PC-9 (cell line): ENCODE measurements at regions not wholly inside any gene's neighbourhood (a gene's known extent, or its start where the extent isn't known, plus 50 kb on each side); places are given as distances from the start of the nearest gene placed in this dataset.
A peak's percentile ranks its signal among the peaks of the same experiment; 100 is the strongest.

Experiments
- BruUV-seq: library from RNA; stranded (reverse); fragments of 400-500 nt; replicated peaks from 2 replicates; lab custom pipeline; 2021; lab: Mats Ljungman, UMichigan
- CTCF ChIA-PET: fragments of 300-600 bp; sonication (Branson Sonifier 250); formaldehyde crosslinking; loops from one replicate; lab custom pipeline; 2022; ENCODE audit warnings: antibody characterized with exemption; lab: Charles Lee
- POLR2A ChIA-PET: fragments of 300-600 bp; sonication (Branson Sonifier 250); formaldehyde crosslinking; loops from one replicate; lab custom pipeline; 2022; ENCODE audit warnings: antibody characterized with exemption; ENCODE audit not compliant: unreplicated experiment; lab: Charles Lee
- DNase-seq, 2 experiments: peaks; one replicate each; pipeline versions ENCODE4 v3.0.0 to v3.0.0-alpha.2; 2015 to 2022; ENCODE audit warnings: mixed read lengths in 1 of 2
- H2AFZ ChIP-seq: fragments of 200-600 bp; sonication (generic); 2 replicates; pipeline ENCODE4 v1.8.1; 2017; ENCODE audit warnings: antibody characterized with exemption
- H3F3A ChIP-seq: fragments of 200-600 bp; sonication (generic); 2 replicates; pipeline ENCODE4 v1.8.1; 2017; ENCODE audit warnings: antibody characterized with exemption, mild to moderate bottlenecking, low read depth; ENCODE audit not compliant: insufficient read depth
- H3K27ac ChIP-seq: fragments of 200-600 bp; sonication (generic); 2 replicates; pipeline ENCODE4 v1.6.1; 2016; ENCODE audit warnings: mixed run types
- H3K27me3 ChIP-seq: fragments of 200-600 bp; sonication (generic); 2 replicates; pipeline ENCODE4 v1.6.1; 2016; ENCODE audit warnings: low read depth, mixed run types; ENCODE audit not compliant: insufficient read depth
- H3K36me3 ChIP-seq: fragments of 200-600 bp; sonication (generic); 2 replicates; pipeline ENCODE4 v1.6.1; 2016; ENCODE audit warnings: low read depth, mixed run types
- H3K4me1 ChIP-seq: fragments of 200-600 bp; sonication (generic); replicated peaks from 2 replicates; pipeline ENCODE4 v1.6.1; 2016; ENCODE audit warnings: mixed run types; ENCODE audit not compliant: insufficient read depth
- H3K4me2 ChIP-seq: fragments of 200-600 bp; sonication (generic); 2 replicates; pipeline ENCODE4 v1.6.1; 2017; ENCODE audit warnings: mixed run types
- H3K4me3 ChIP-seq: fragments of 200-600 bp; sonication (generic); 2 replicates; pipeline ENCODE4 v1.6.1; 2016; ENCODE audit warnings: mixed run types
- H3K79me2 ChIP-seq: fragments of 200-600 bp; sonication (generic); 2 replicates; pipeline ENCODE4 v1.6.1; 2017; ENCODE audit warnings: low read depth, mixed run types
- H3K9me2 ChIP-seq: fragments of 200-600 bp; sonication (generic); 2 replicates; pipeline ENCODE4 v1.8.1; 2017; ENCODE audit warnings: mild to moderate bottlenecking; ENCODE audit not compliant: insufficient read depth
- H3K9me3 ChIP-seq: fragments of 200-600 bp; sonication (generic); 2 replicates; pipeline ENCODE4 v1.8.1; 2016; ENCODE audit warnings: low read depth; ENCODE audit not compliant: insufficient read depth
- H4K20me1 ChIP-seq: fragments of 200-600 bp; sonication (generic); 2 replicates; pipeline ENCODE4 v1.8.1; 2017; ENCODE audit not compliant: insufficient read depth
- CTCF ChIP-seq: fragments of 200-600 bp; sonication (generic); conservative IDR thresholded peaks from 2 replicates; pipeline ENCODE4 v1.6.1; 2017; ENCODE audit warnings: mixed run types, antibody characterized with exemption, mild to moderate bottlenecking, moderate library complexity
- EZH2 ChIP-seq: fragments of 200-600 bp; sonication (generic); IDR thresholded peaks from 2 replicates; pipeline ENCODE4 v1.8.0; 2017; ENCODE audit warnings: antibody characterized with exemption, low read depth
- intact Hi-C: fragments of 100-400 bp; cut with micrococcal nuclease; formaldehyde crosslinking; loops from one replicate; pipeline ENCODE4 v1.10.0; 2022; ENCODE audit not compliant: unreplicated experiment

GRCh38 chr15:39188930-39189329 lies 391.9 kb upstream of the THBS1 start:
- 0 out of 2 replicates have a peak overlapping the region, but pooled peaks have one; percentile 24 for H3K4me2 ChIP-seq
- intact Hi-C loops, result loop anchor here (1.0 kb wide), 2 partner anchors 62 to 391 kb away; no protein-coding TSS in a partner anchor
- H3K36me3 ChIP-seq, result no peaks in the 10 kb centered on the region; the same call in 1 of the 2 replicates
- H3K9me3 ChIP-seq, result peaks cover 19% of the 10 kb centered on the region
- POLR2A ChIA-PET, result interaction anchor here (0.6 kb wide), 1 partner anchor 25 kb away, joined by 4 read pairs; no protein-coding TSS in a partner anchor
- DNase-seq, result peak; percentile 36 to 85
- CTCF ChIA-PET, result no interaction called here
- H3K79me2 ChIP-seq, result no peaks in the 10 kb centered on the region
- peaks cover 35% of the 10 kb centered on the region for H3K4me1 ChIP-seq
- H3K4me3 ChIP-seq, result no peak overlapping the region
- peak overlapping the region; percentile 52 for H3K27ac ChIP-seq
- H2AFZ ChIP-seq, result no peak overlapping the region
- H3K9me2 ChIP-seq, result no peaks in the 10 kb centered on the region
- TF ChIP-seq EZH2, result no peak
- no peak for TF ChIP-seq CTCF
- no peaks in the 10 kb centered on the region for H3K27me3 ChIP-seq
- no TSS peak for BruUV-seq
- H3F3A ChIP-seq, result peaks cover 15% of the 10 kb centered on the region; the same call in 1 of the 2 replicates
- H4K20me1 ChIP-seq, result no peaks in the 10 kb centered on the region

GRCh38 chr15:39191871-39192291 lies 389.0 kb upstream of the THBS1 start:
- peak; percentile 35 to 75 for DNase-seq
- Histone ChIP-seq H3K36me3 (no peaks in the 10 kb centered on the region; the same call in 1 of the 2 replicates), H3K79me2 (no peaks in the 10 kb centered on the region), H4K20me1 (no peaks in the 10 kb centered on the region), H3F3A (peaks cover 31% of the 10 kb centered on the region; the same call in 1 of the 2 replicates), H2AFZ (no peak overlapping the region), H3K4me2 (peak overlapping the region; percentile 34; the same call in 1 of the 2 replicates), H3K4me1 (peaks cover 52% of the 10 kb centered on the region), H3K9me2 (no peaks in the 10 kb centered on the region), H3K27ac (peak overlapping the region; percentile 39), H3K9me3 (peaks cover 21% of the 10 kb centered on the region; the same call in 1 of the 2 replicates), H3K4me3 (no peak overlapping the region), H3K27me3 (no peaks in the 10 kb centered on the region)
- CTCF ChIA-PET, result interaction anchor here (0.6 kb wide), 1 partner anchor 92 kb away, joined by 3 read pairs; no protein-coding TSS in a partner anchor
- intact Hi-C loops, result loop anchor here (1.0 kb wide), 2 partner anchors 20 to 21 kb away; no protein-coding TSS in a partner anchor
- TF ChIP-seq EZH2 (no peak), CTCF (no peak)
- BruUV-seq, result no TSS peak
- POLR2A ChIA-PET, result interaction anchor here (0.6 to 1.4 kb wide), 3 partner anchors 118 to 394 kb away, joined by 4 to 12 read pairs (median 4); partner anchors contain the start of gene THBS1

GRCh38 chr15:39192351-39192750 lies 388.5 kb upstream of the THBS1 start:
- Histone ChIP-seq H3K9me3 (peaks cover 21% of the 10 kb centered on the region; the same call in 1 of the 2 replicates), H3K27me3 (no peaks in the 10 kb centered on the region), H3K27ac (peak overlapping the region; percentile 39), H3F3A (peaks cover 35% of the 10 kb centered on the region; the same call in 1 of the 2 replicates), H3K4me1 (peaks cover 52% of the 10 kb centered on the region), H3K4me2 (peak overlapping the region; percentile 34; the same call in 1 of the 2 replicates), H2AFZ (no peak overlapping the region), H3K79me2 (no peaks in the 10 kb centered on the region), H3K36me3 (no peaks in the 10 kb centered on the region; the same call in 1 of the 2 replicates), H4K20me1 (no peaks in the 10 kb centered on the region), H3K9me2 (no peaks in the 10 kb centered on the region), H3K4me3 (no peak overlapping the region)
- intact Hi-C loops, result loop anchor here (1.0 kb wide), 2 partner anchors 20 to 21 kb away; no protein-coding TSS in a partner anchor
- ChIA-PET CTCF (interaction anchor here (0.6 kb wide), 1 partner anchor 93 kb away, joined by 3 read pairs; no protein-coding TSS in a partner anchor), POLR2A (interaction anchor here (0.7 to 1.4 kb wide), 2 partner anchors 118 to 388 kb away, joined by 4 to 12 read pairs; partner anchors contain the start of gene THBS1)
- TSS peak; percentile 74 for BruUV-seq
- no peak for TF ChIP-seq CTCF
- TF ChIP-seq EZH2, result no peak
- no peak for DNase-seq
